Fibroblast of lung (primary cell): ENCODE measurements at regions not wholly inside any gene's neighbourhood (a gene's known extent, or its start where the extent isn't known, plus 50 kb on each side); places are given as distances from the start of the nearest gene placed in this dataset.

Experiments
- DNase-seq, 2 donors: peaks; one replicate each; pipeline versions ENCODE4 v3.0.0 to v3.0.0-alpha.2; 2010; ENCODE audit warnings: low read depth in 2 of 2
- H2AFZ ChIP-seq: 2 replicates; pipeline ENCODE4 v1.5.1; 2012; ENCODE audit warnings: low read length, control low read depth, inconsistent platforms
- H3K27ac ChIP-seq: 2 replicates; pipeline ENCODE4 v1.5.1; 2011; ENCODE audit warnings: low read length, control low read depth; ENCODE audit not compliant: insufficient read depth
- H3K27me3 ChIP-seq: 2 replicates; pipeline ENCODE4 v1.5.1; 2011; ENCODE audit warnings: mild to moderate bottlenecking, low read length; ENCODE audit not compliant: control insufficient read depth, insufficient read depth
- H3K36me3 ChIP-seq: 2 replicates; pipeline ENCODE4 v1.5.1; 2011; ENCODE audit warnings: low read length; ENCODE audit not compliant: control insufficient read depth, insufficient read depth
- H3K4me1 ChIP-seq: 2 replicates; pipeline ENCODE4 v1.5.1; 2011; ENCODE audit warnings: low read length; ENCODE audit not compliant: control insufficient read depth, insufficient read depth; ENCODE audit errors: extremely low read depth
- H3K4me2 ChIP-seq: 2 replicates; pipeline ENCODE4 v1.5.1; 2011; ENCODE audit warnings: low read length, control low read depth; ENCODE audit not compliant: insufficient read depth; ENCODE audit errors: extremely low read depth
- H3K4me3 ChIP-seq, 4 experiments: fragments of 200-600 bp in 1 of 4; sonication (generic) in 1 of 4; replicated peaks in 1 of 4; 2 replicates each; pipeline ENCODE4 v1.5.1; 2011 to 2016; ENCODE audit warnings: low read length in 4 of 4, low read depth in 3 of 4, mild to moderate bottlenecking in 3 of 4, control low read depth in 2 of 4, inconsistent platforms in 1 of 4, mixed read lengths in 1 of 4; ENCODE audit not compliant: insufficient read depth in 1 of 4; ENCODE audit errors: control extremely low read depth in 1 of 4
- H3K79me2 ChIP-seq: 2 replicates; pipeline ENCODE4 v1.5.1; 2012; ENCODE audit warnings: mild to moderate bottlenecking, low read length, inconsistent platforms; ENCODE audit not compliant: control insufficient read depth, insufficient read depth
- H3K9ac ChIP-seq: 2 replicates; pipeline ENCODE4 v1.5.1; 2011; ENCODE audit warnings: mild to moderate bottlenecking, low read length, control low read depth; ENCODE audit not compliant: insufficient read depth
- H3K9me3 ChIP-seq: 2 replicates; pipeline ENCODE4 v1.5.1; 2012; ENCODE audit warnings: low read depth, low read length; ENCODE audit not compliant: control insufficient read depth, insufficient read depth
- H4K20me1 ChIP-seq: 2 replicates; pipeline ENCODE4 v1.5.1; 2011; ENCODE audit warnings: low read length; ENCODE audit not compliant: control insufficient read depth, insufficient read depth; ENCODE audit errors: extremely low read depth
- CTCF ChIP-seq, 2 donors: IDR thresholded peaks in 1 of 2; conservative IDR thresholded peaks in 1 of 2; 1 replicate in 1 of 2; 2 replicates in 1 of 2; pipeline ENCODE4 v1.5.1; 2011 to 2012; ENCODE audit warnings: low read length in 2 of 2, control low read depth in 1 of 2, inconsistent platforms in 1 of 2, low read depth in 1 of 2, mild to moderate bottlenecking in 1 of 2
- EZH2 ChIP-seq: IDR thresholded peaks from 2 replicates; pipeline ENCODE4 v1.5.1; 2012; ENCODE audit warnings: low read length, control low read depth, mild to moderate bottlenecking; ENCODE audit errors: missing control alignments

GRCh38 chr2:198490748-198491147, 686.4 kb downstream of the PLCL1 start:
- DNase-seq, result no peak
- H4K20me1 ChIP-seq, result no peaks in the 10 kb centered on the region
- H3K27me3 ChIP-seq, result no peaks in the 10 kb centered on the region
- no peaks in the 10 kb centered on the region for H3K36me3 ChIP-seq
- H3K4me2 ChIP-seq, result no peak overlapping the region
- no peak overlapping the region for H2AFZ ChIP-seq
- no peak for TF ChIP-seq EZH2
- TF ChIP-seq CTCF (conservative IDR thresholded peaks at IDR 0.05 in 1 of 2, IDR thresholded peaks at IDR 0.05 in 1 of 2; ENCODE audit: low read depth in 1 of 2, low read length in 2 of 2), result no peak
- no peak overlapping the region for H3K9ac ChIP-seq
- H3K79me2 ChIP-seq, result no peaks in the 10 kb centered on the region
- H3K4me1 ChIP-seq, result no peaks in the 10 kb centered on the region
- no peaks in the 10 kb centered on the region for H3K9me3 ChIP-seq
- no peak overlapping the region for H3K4me3 ChIP-seq
- no peak overlapping the region for H3K27ac ChIP-seq

- TF ChIP-seq CTCF (conservative IDR thresholded peaks at IDR 0.05 in 1 of 2, IDR thresholded peaks at IDR 0.05 in 1 of 2; ENCODE audit: low read depth in 1 of 2, low read length in 2 of 2) (no peak), EZH2 (no peak)
- Histone ChIP-seq H3K27me3 (no peaks in the 10 kb centered on the region), H3K36me3 (no peaks in the 10 kb centered on the region), H3K4me3 (no peak overlapping the region), H2AFZ (no peak overlapping the region), H3K9ac (no peak overlapping the region), H3K4me1 (no peaks in the 10 kb centered on the region), H3K79me2 (no peaks in the 10 kb centered on the region), H3K27ac (no peak overlapping the region), H3K9me3 (no peaks in the 10 kb centered on the region), H4K20me1 (no peaks in the 10 kb centered on the region), H3K4me2 (no peak overlapping the region)
- DNase-seq, result no peak
Observed at GRCh38 chr2:198488964-198489363, 684.6 kb downstream of the PLCL1 start.

- H3K36me3 ChIP-seq, result no peaks in the 10 kb centered on the region
- no peaks in the 10 kb centered on the region for H3K79me2 ChIP-seq
- TF ChIP-seq EZH2 (no peak), CTCF (conservative IDR thresholded peaks at IDR 0.05 in 1 of 2, IDR thresholded peaks at IDR 0.05 in 1 of 2; ENCODE audit: low read depth in 1 of 2, low read length in 2 of 2) (no peak)
- H3K4me2 ChIP-seq, result no peak overlapping the region
- H3K4me1 ChIP-seq, result no peaks in the 10 kb centered on the region
- H4K20me1 ChIP-seq, result no peaks in the 10 kb centered on the region
- DNase-seq, result peak in 1 of 2 donors; percentile 7
- H3K27me3 ChIP-seq, result no peaks in the 10 kb centered on the region
- no peak overlapping the region for H2AFZ ChIP-seq
- no peak overlapping the region for H3K27ac ChIP-seq
- no peaks in the 10 kb centered on the region for H3K9me3 ChIP-seq
- H3K9ac ChIP-seq, result no peak overlapping the region
- H3K4me3 ChIP-seq, result no peak overlapping the region
Observed at GRCh38 chr2:198483051-198483450, 678.7 kb downstream of the PLCL1 start.
